Ectodermal cell (in vitro differentiated cells): ENCODE measurements at regions not wholly inside any gene's neighbourhood (a gene's known extent, or its start where the extent isn't known, plus 50 kb on each side); places are given as distances from the start of the nearest gene placed in this dataset.

Experiments used
- H3K27ac ChIP-seq: 2 replicates; pipeline ENCODE4 v1.7.0; 2013; ENCODE audit warnings: mild to moderate bottlenecking, low read depth, low read length; ENCODE audit not compliant: insufficient read depth, poor library complexity, severe bottlenecking
- H3K27me3 ChIP-seq: 2 replicates; pipeline ENCODE4 v1.7.0; 2013; ENCODE audit warnings: mild to moderate bottlenecking, low read length; ENCODE audit not compliant: insufficient read depth, control insufficient read depth, poor library complexity, severe bottlenecking
- H3K36me3 ChIP-seq: one replicate; pipeline ENCODE4 v1.7.0; 2013; ENCODE audit warnings: low read length; ENCODE audit not compliant: control insufficient read depth, insufficient read depth
- H3K4me1 ChIP-seq: one replicate; pipeline ENCODE4 v1.7.0; 2013; ENCODE audit warnings: low read length; ENCODE audit not compliant: control insufficient read depth, insufficient read depth
- H3K4me3 ChIP-seq: 2 replicates; pipeline ENCODE4 v1.7.0; 2013; ENCODE audit warnings: low read depth, low read length, control low read depth; ENCODE audit not compliant: insufficient read depth
- H3K9me3 ChIP-seq: 2 replicates; pipeline ENCODE4 v1.7.0; 2013; ENCODE audit warnings: mild to moderate bottlenecking, low read length, moderate library complexity; ENCODE audit not compliant: control insufficient read depth
- WGBS, 2 experiments: methylation state at CpG; one replicate each; pipeline ENCODE4 v1.1.7; 2013; ENCODE audit warnings: missing lambda C conversion rate in 2 of 2; 5-methylcytosine and 5-hydroxymethylcytosine counted together

DNA sequence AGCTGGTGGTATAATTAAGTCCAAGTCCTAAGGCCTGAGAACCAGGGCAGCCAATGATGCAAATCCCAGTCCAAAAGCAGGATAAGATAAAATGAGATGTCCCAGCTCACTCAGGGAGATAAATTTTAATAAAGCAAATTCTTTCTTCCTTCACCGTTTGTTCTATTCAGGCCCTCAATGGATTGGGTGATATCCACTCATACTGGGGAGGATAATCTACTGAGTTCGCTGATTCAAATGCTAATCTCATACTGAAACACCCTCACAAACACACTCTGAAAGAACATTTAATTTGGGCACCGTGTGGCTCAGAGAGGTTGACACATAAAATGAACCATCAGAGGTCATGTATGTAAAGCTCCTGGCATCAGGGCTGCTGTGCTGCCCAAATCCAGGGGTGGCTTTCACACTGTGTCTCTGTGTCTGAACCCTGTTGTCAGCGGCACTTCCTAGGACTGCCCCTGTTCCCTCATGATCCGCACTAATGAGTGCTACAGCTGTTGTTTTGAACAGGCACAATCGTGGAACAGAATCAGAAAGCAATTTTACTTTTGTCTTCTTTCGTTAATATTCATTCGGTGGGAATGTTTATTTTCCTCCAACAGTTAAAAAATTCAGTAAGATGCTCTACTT is 428.5 kb upstream of the FBXO33 start:
- H3K4me3 ChIP-seq, result no peak overlapping the region
- no peak overlapping the region for H3K27ac ChIP-seq
- H3K36me3 ChIP-seq, result no peaks in the 10 kb centered on the region
- 84 to 88% methylated on average over 8 of the region's 8 CpGs for WGBS, 2 experiments
- H3K4me1 ChIP-seq, result no peaks in the 10 kb centered on the region
- H3K9me3 ChIP-seq, result no peaks in the 10 kb centered on the region
- H3K27me3 ChIP-seq, result no peaks in the 10 kb centered on the region

DNA sequence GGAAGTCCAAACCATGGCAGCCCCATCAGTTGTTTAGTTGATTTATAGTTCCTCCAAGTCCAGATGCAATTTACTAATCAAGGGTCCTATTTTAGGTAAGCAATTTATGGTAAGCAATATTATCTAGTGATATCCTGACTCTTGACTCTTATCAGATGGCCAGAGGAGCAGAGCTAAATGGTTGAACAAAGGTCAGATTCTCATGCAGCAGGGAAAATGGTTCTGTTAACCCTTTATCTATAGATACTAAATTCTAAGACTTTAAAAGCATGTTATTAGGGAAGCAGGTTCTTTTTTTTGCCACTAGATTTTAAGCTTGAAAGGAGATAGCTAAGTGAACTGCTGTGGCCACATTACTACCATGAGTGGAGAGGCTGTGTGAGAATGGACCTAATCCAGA is 427.1 kb upstream of the FBXO33 start:
- no peaks in the 10 kb centered on the region for H3K9me3 ChIP-seq
- H3K27me3 ChIP-seq, result no peaks in the 10 kb centered on the region
- no peak overlapping the region for H3K27ac ChIP-seq
- H3K36me3 ChIP-seq, result no peaks in the 10 kb centered on the region
- no peaks in the 10 kb centered on the region for H3K4me1 ChIP-seq
- H3K4me3 ChIP-seq, result no peak overlapping the region

DNA sequence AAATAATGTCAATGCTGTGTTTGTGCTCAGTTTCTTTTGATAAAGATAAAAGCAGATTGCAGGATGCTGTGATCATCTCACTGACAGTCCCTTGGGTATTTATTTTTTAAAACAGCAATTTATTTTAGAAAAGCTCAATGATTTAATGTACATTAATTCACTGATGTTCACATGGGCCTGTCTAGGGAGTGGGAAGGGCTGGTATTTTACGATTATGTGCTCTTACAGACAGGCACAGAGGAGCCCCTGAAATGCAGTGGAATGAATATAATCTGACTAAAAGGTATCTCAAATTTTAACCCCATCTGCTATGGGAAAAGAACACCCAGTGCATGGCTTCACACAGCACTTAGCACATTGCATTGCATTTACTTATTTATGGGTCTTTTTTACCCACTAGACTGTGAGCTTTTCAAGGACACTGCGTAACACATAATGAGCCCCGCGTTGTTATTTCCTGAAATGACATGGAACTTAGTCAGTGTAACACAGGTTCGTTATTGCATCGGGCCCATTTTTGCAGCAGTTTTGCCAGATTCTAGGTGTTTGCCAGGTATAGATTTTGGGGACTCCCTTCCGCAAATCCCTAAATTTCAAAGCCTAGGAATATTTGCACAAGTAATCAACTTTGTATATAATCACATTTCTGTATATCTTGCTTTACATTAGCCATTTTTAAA is 425.3 kb upstream of the FBXO33 start:
- no peaks in the 10 kb centered on the region for H3K27me3 ChIP-seq
- no peaks in the 10 kb centered on the region for H3K4me1 ChIP-seq
- H3K4me3 ChIP-seq, result no peak overlapping the region
- 94 to 98% methylated on average over 6 to 7 of the region's 7 CpGs for WGBS, 2 experiments
- H3K27ac ChIP-seq, result no peak overlapping the region
- no peaks in the 10 kb centered on the region for H3K9me3 ChIP-seq
- no peaks in the 10 kb centered on the region for H3K36me3 ChIP-seq

DNA sequence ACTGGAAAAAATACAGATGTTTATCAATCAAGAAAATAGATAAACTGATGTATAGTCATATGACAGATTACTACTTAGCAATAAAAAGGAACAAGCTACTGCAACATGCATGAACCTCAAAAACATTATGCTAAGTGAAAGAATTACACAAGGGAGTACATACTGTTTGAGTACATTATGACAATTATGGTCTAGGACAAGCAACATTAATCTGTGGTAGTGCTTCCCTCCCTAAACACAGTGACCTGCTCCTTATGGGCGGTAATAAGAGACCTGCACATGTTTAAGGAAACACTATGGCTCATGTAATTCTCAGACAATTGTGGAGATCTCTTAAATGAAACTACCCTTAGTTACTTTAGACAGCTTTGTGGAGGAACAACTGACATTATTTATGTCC is 421.2 kb upstream of the FBXO33 start:
- H3K4me3 ChIP-seq, result no peak overlapping the region
- WGBS, 2 experiments, result 80 to 90% methylated on average over 1 of the region's 1 CpG
- no peaks in the 10 kb centered on the region for H3K36me3 ChIP-seq
- no peaks in the 10 kb centered on the region for H3K9me3 ChIP-seq
- H3K4me1 ChIP-seq, result no peaks in the 10 kb centered on the region
- no peaks in the 10 kb centered on the region for H3K27me3 ChIP-seq
- H3K27ac ChIP-seq, result no peak overlapping the region

- Histone ChIP-seq H3K36me3 (no peaks in the 10 kb centered on the region), H3K9me3 (no peaks in the 10 kb centered on the region), H3K27ac (no peak overlapping the region), H3K4me3 (no peak overlapping the region), H3K27me3 (no peaks in the 10 kb centered on the region), H3K4me1 (no peaks in the 10 kb centered on the region)
- 86 to 96% methylated on average over 1 of the region's 1 CpG for WGBS, 2 experiments
Measured at GRCh38 chr14:39851202-39851601, 419.0 kb upstream of the FBXO33 start.

GRCh38 chr14:39847852-39848251 is 415.6 kb upstream of the FBXO33 start:
- Histone ChIP-seq H3K4me1 (no peaks in the 10 kb centered on the region), H3K27me3 (no peaks in the 10 kb centered on the region), H3K4me3 (no peak overlapping the region), H3K36me3 (no peaks in the 10 kb centered on the region), H3K9me3 (no peaks in the 10 kb centered on the region), H3K27ac (no peak overlapping the region)
- 100% methylated on average over 4 of the region's 5 CpGs; no CpG with 5 or more reads in 1 of the 2 experiments for WGBS, 2 experiments

GRCh38 chr14:39847194-39847593 is 415.0 kb upstream of the FBXO33 start:
- Histone ChIP-seq H3K27me3 (no peaks in the 10 kb centered on the region), H3K4me3 (no peak overlapping the region), H3K27ac (no peak overlapping the region), H3K36me3 (no peaks in the 10 kb centered on the region), H3K4me1 (no peaks in the 10 kb centered on the region), H3K9me3 (no peaks in the 10 kb centered on the region)

DNA sequence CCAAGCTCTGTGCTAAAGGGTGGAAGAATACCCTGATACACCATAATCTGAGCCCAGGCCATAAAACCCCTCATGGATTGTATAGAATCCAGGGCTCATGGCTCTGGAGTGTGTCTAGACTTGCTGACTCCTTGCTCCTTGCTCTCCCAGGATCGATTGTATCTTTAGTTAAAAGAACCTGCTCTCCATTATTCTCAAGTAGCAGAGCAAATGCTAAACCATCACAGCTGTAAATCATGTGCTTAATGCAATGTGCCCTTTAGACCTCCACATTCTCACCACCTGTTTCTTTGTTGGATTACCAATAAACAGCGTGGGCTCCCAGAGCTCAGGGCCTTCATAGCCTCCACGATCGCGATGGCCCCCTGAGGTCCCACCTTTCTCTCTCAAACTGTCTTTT is 411.6 kb upstream of the FBXO33 start:
- H3K4me1 ChIP-seq, result no peaks in the 10 kb centered on the region
- no peaks in the 10 kb centered on the region for H3K9me3 ChIP-seq
- H3K4me3 ChIP-seq, result no peak overlapping the region
- WGBS, 2 experiments, result 70 to 79% methylated on average over 5 of the region's 5 CpGs
- H3K36me3 ChIP-seq, result no peaks in the 10 kb centered on the region
- H3K27me3 ChIP-seq, result no peaks in the 10 kb centered on the region
- H3K27ac ChIP-seq, result no peak overlapping the region

DNA sequence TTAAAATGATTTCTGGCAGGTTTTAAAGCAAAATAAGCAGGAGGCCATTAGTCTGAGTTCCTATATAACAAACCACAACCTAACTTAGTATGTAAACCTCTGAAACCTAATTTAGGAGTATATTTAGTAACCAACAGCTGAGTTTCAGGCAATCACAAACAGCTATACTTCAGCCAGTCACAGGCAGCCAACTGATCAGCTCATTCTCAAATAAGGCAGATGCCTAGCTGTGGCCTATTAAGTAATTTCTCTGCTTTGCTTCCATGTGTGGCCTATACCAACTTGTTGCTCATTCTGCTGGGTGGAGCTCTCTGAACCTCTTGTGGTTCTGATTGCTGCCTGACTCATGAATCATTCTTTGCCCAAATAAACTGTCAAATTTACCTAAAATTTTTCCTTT is 408.9 kb upstream of the FBXO33 start:
- no peaks in the 10 kb centered on the region for H3K27me3 ChIP-seq
- no peak overlapping the region for H3K4me3 ChIP-seq
- H3K36me3 ChIP-seq, result no peaks in the 10 kb centered on the region
- H3K4me1 ChIP-seq, result no peaks in the 10 kb centered on the region
- no peaks in the 10 kb centered on the region for H3K9me3 ChIP-seq
- no peak overlapping the region for H3K27ac ChIP-seq

- H3K4me1 ChIP-seq, result no peaks in the 10 kb centered on the region
- no peaks in the 10 kb centered on the region for H3K36me3 ChIP-seq
- no peak overlapping the region for H3K4me3 ChIP-seq
- H3K9me3 ChIP-seq, result no peaks in the 10 kb centered on the region
- no peak overlapping the region for H3K27ac ChIP-seq
- 91 to 98% methylated on average over 1 of the region's 2 CpGs for WGBS, 2 experiments
- H3K27me3 ChIP-seq, result no peaks in the 10 kb centered on the region
Measured at GRCh38 chr14:39827901-39828655, 395.8 kb upstream of the FBXO33 start.
